GM12878 (cell line): ENCODE measurements at regions not wholly inside any gene's neighbourhood (a gene's known extent, or its start where the extent isn't known, plus 50 kb on each side); places are given as distances from the start of the nearest gene placed in this dataset.

Experiments used
- ATAC-seq: fragments of 200-7000 bp; cut with Tn5 transposase; 3 replicates; pipeline ENCODE4 v1.9.1; 2020; ENCODE audit warnings: mild to moderate bottlenecking, moderate library complexity
- BruUV-seq: library from RNA; stranded (reverse); fragments of 400-500 nt; replicated peaks from 2 replicates; lab custom pipeline; 2021; lab: Mats Ljungman, UMichigan
- CTCF ChIA-PET: fragments of 300-600 bp; sonication (Branson Sonifier 250); formaldehyde crosslinking; extraction: SDS; loops from one replicate; lab custom pipeline; 2021; ENCODE audit warnings: inconsistent platforms; lab: Yijun Ruan, JAX
- POLR2A ChIA-PET: fragments of 350-600 bp; formaldehyde crosslinking; extraction: SDS; loops from one replicate; lab custom pipeline; 2021; ENCODE audit warnings: inconsistent platforms; lab: Charles Lee
- RAD21 ChIA-PET: fragments of 300-600 bp; sonication (Branson Sonifier 250); formaldehyde crosslinking; loops from one replicate; lab custom pipeline; 2023; ENCODE audit warnings: antibody characterized with exemption; ENCODE audit not compliant: unreplicated experiment; lab: Charles Lee
- SMC1A ChIA-PET: fragments of 300-600 bp; sonication (Branson Sonifier 250); formaldehyde crosslinking; loops from one replicate; lab custom pipeline; 2023; ENCODE audit not compliant: unreplicated experiment, uncharacterized antibody; lab: Charles Lee
- DNase-seq: peaks from one replicate; pipeline ENCODE4 v3.0.0-alpha.2; 2011; ENCODE audit warnings: low read depth, low spot score
- FAIRE-seq: peaks from 3 replicates; lab custom pipeline; 2011; peaks lifted over from hg19 to GRCh38; lab: Jason Lieb, UNC
- H2AFZ ChIP-seq: 2 replicates; pipeline ENCODE4 v1.6.0; 2011; ENCODE audit warnings: low read depth, low read length, control low read depth; ENCODE audit not compliant: control insufficient read depth
- H3K27ac ChIP-seq: 2 replicates; pipeline ENCODE4 v1.5.1; 2011; ENCODE audit warnings: control low read depth; ENCODE audit not compliant: control insufficient read depth, insufficient read depth
- H3K27me3 ChIP-seq, 2 experiments: replicated peaks in 1 of 2; 2 replicates each; pipeline versions ENCODE4 v1.6.0 to v1.6.1; 2011; ENCODE audit warnings: low read length in 1 of 2; ENCODE audit not compliant: control insufficient read depth in 2 of 2, insufficient read depth in 2 of 2
- H3K36me3 ChIP-seq, 2 experiments: 2 replicates each; pipeline ENCODE4 v1.5.1; 2011; ENCODE audit warnings: low read length in 1 of 2; ENCODE audit not compliant: control insufficient read depth in 2 of 2, insufficient read depth in 2 of 2
- H3K4me1 ChIP-seq: 2 replicates; pipeline ENCODE4 v1.6.1; 2011; ENCODE audit warnings: mild to moderate bottlenecking, low read length, moderate library complexity, mixed read lengths; ENCODE audit not compliant: control insufficient read depth, insufficient read depth
- H3K4me2 ChIP-seq: 2 replicates; pipeline ENCODE4 v1.6.0; 2011; ENCODE audit warnings: control low read depth; ENCODE audit not compliant: control insufficient read depth, insufficient read depth
- H3K4me3 ChIP-seq: fragments of 200-600 bp; sonication (generic); 2 replicates; pipeline ENCODE4 v1.5.1; 2016
- H3K79me2 ChIP-seq: 2 replicates; pipeline ENCODE4 v1.6.0; 2011; ENCODE audit warnings: low read length; ENCODE audit not compliant: control insufficient read depth, insufficient read depth
- H3K9ac ChIP-seq: 2 replicates; pipeline ENCODE4 v1.8.0; 2011; ENCODE audit warnings: low read length, control low read depth, mixed read lengths; ENCODE audit not compliant: control insufficient read depth, insufficient read depth
- H3K9me3 ChIP-seq: replicated peaks from 3 replicates; pipeline ENCODE4 v1.5.1; 2011; ENCODE audit warnings: mild to moderate bottlenecking, low read length; ENCODE audit not compliant: control insufficient read depth, insufficient read depth
- H4K20me1 ChIP-seq: 2 replicates; pipeline ENCODE4 v1.6.0; 2011; ENCODE audit not compliant: control insufficient read depth, insufficient read depth
- ATF3 ChIP-seq: IDR thresholded peaks from 2 replicates; pipeline ENCODE4 v1.6.1; 2011; ENCODE audit warnings: low read depth, mild to moderate bottlenecking, low read length, moderate library complexity, borderline replicate concordance; ENCODE audit errors: extremely low read depth
- BCLAF1 ChIP-seq: fragments of 450-650 bp; IDR thresholded peaks from 2 replicates; pipeline ENCODE4 v1.6.1; 2017; ENCODE audit warnings: antibody characterized with exemption, mild to moderate bottlenecking, moderate library complexity
- CBX3 ChIP-seq: fragments of 200-600 bp; sonication (generic); IDR thresholded peaks from 2 replicates; pipeline ENCODE4 v1.6.1; 2016; ENCODE audit warnings: low read depth, borderline replicate concordance
- CBX5 ChIP-seq: sonication (generic); IDR thresholded peaks from 2 replicates; pipeline ENCODE4 v1.6.1; 2016; ENCODE audit warnings: low read depth, moderate library complexity, mild to moderate bottlenecking, inconsistent platforms
- EED ChIP-seq: sonication (generic); IDR thresholded peaks from 2 replicates; pipeline ENCODE4 v1.6.1; 2016; ENCODE audit warnings: antibody characterized with exemption, low read depth
- ETV6 ChIP-seq, 2 experiments: fragments of 450-650 bp in 1 of 2; IDR thresholded peaks in 1 of 2; conservative IDR thresholded peaks in 1 of 2; 2 replicates each; pipeline ENCODE4 v1.6.1; 2014; ENCODE audit warnings: antibody characterized with exemption in 1 of 2, borderline replicate concordance in 1 of 2, low read depth in 1 of 2, mild to moderate bottlenecking in 1 of 2, moderate library complexity in 1 of 2
- EZH2 ChIP-seq: IDR thresholded peaks from 2 replicates; pipeline ENCODE4 v1.6.1; 2012; ENCODE audit warnings: low read depth, mild to moderate bottlenecking, control low read depth, inconsistent platforms, low read length, borderline replicate concordance; ENCODE audit not compliant: control insufficient read depth
- KDM1A ChIP-seq: fragments of 200-600 bp; sonication (generic); IDR thresholded peaks from 2 replicates; pipeline ENCODE4 v1.6.1; 2016; ENCODE audit warnings: borderline replicate concordance
- PBX3 ChIP-seq: IDR thresholded peaks from 2 replicates; pipeline ENCODE4 v1.6.1; 2011; ENCODE audit warnings: mild to moderate bottlenecking, low read depth, low read length, moderate library complexity; ENCODE audit not compliant: insufficient replicate concordance
- POLR2AphosphoS2 ChIP-seq: IDR thresholded peaks from 2 replicates; pipeline ENCODE4 v1.6.1; 2011; ENCODE audit warnings: low read depth, mild to moderate bottlenecking, low read length, improper control_type of control experiment, moderate library complexity
- SP1 ChIP-seq: IDR thresholded peaks from one replicate; pipeline ENCODE4 v1.6.1; 2011; ENCODE audit warnings: low read depth, low read length
- SREBF2 ChIP-seq: IDR thresholded peaks from 2 replicates; pipeline ENCODE4 v1.6.1; 2012; ENCODE audit warnings: mild to moderate bottlenecking, low read length
- SRF ChIP-seq, 2 experiments: IDR thresholded peaks; 2 replicates each; pipeline ENCODE4 v1.6.1; 2011; ENCODE audit warnings: low read depth in 2 of 2, low read length in 2 of 2, mild to moderate bottlenecking in 1 of 2, moderate library complexity in 1 of 2
- TCF3 ChIP-seq: IDR thresholded peaks from 2 replicates; pipeline ENCODE4 v1.6.1; 2012; ENCODE audit warnings: low read depth, mild to moderate bottlenecking, low read length, borderline replicate concordance; ENCODE audit not compliant: insufficient read depth
- ZBED1 ChIP-seq: IDR thresholded peaks from 2 replicates; pipeline ENCODE4 v1.6.1; 2016; ENCODE audit warnings: borderline replicate concordance
- WGBS: methylation state at CpG from one replicate; pipeline ENCODE4 v1.1.6; 2016; ENCODE audit warnings: low lambda C conversion rate; ENCODE audit not compliant: insufficient replicate concordance, insufficient coverage; ENCODE audit errors: missing lambda C conversion rate; 5-methylcytosine and 5-hydroxymethylcytosine counted together
- in situ Hi-C: fragments of 300-500 bp; cut with MboI; formaldehyde crosslinking; loops from 9 replicates; pipeline ENCODE4 v1.14.3; 2018; ENCODE audit warnings: mixed read lengths
- intact Hi-C: fragments of 100-400 bp; cut with micrococcal nuclease; formaldehyde crosslinking; loops from one replicate; pipeline ENCODE4 v1.14.2; 2022; ENCODE audit not compliant: unreplicated experiment
- TF ChIP-seq, protein P1 (sequence below): fragments of 450-650 bp; IDR thresholded peaks from 2 replicates; pipeline ENCODE4 v1.6.1; 2016; ENCODE audit warnings: mild to moderate bottlenecking

DNA sequence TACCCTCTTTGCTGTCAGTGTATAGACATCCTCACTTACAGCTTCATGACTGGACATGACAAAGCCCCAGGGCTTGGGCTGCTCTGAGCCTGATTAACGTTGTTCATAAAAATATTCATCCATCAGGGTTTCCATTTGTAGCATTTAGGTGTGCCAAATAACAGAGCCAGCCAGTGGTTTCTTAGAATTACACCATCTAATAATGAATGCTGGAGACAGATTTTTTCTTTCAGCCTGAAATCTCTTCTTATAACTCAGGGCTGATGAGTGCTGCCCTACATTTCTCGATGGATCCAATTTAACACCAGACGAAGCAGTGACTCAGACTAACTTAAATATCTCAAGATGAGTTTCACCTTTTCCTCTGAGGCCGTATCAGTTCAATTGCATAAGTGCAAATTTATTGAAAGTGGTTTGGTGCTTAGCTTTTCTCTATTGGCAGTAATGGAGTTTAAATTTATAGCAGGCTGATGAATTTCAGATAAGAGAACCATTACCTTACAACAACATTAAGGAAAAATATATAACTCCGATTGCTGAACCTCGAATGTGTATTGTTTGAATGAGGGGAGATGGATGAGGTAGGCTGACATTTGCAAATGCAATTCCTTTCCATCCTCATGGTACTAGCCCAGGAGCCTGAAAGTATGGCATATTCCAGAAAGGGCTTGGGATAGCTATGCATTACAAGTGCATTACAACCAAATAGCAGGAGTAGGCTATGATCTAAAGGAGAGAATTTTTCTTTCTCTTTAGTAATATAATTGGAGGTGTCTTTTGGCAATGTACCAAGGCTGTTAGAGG lies 900.6 kb downstream of the KCNMA1 start (continued):
- no peak for TF ChIP-seq POLR2AphosphoS2
- no peak for TF ChIP-seq PBX3
- TF ChIP-seq EZH2: no peak

DNA sequence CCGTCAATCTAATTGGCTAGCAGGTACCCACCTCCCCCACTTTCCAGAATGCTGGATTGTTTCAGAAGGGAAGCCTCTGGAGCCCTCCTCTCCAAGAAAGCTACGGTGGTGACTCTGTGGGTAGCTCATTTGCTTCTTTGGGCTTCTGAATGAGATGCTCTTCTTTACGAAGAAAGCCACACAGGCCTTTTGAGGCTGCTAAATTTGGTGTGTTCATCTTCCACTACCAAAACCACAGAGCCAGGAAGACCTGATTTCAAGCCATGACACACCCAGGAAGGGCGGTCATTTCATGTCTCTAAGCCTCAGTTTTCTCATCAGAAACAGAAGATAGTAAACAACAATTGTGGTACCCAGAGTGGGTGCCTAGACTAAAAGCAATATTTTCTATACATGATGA lies 901.2 kb downstream of the KCNMA1 start:
- H3K4me3 ChIP-seq: no peak overlapping the region
- ChIA-PET RAD21 (no interaction called here), POLR2A (no interaction called here), CTCF (no interaction called here)
- H3K4me2 ChIP-seq: no peak overlapping the region
- no peaks in the 10 kb centered on the region; the same call in 2 of the 3 replicates for H3K9me3 ChIP-seq
- H3K9ac ChIP-seq: no peak overlapping the region
- DNase-seq (no peak), ATAC-seq (no peak), FAIRE-seq (no peak)
- intact Hi-C loops (no loop called here), in situ Hi-C loops (no loop called here)
- no peaks in the 10 kb centered on the region for H3K4me1 ChIP-seq
- H3K27me3 ChIP-seq: no peaks in the 10 kb centered on the region
- BruUV-seq: no TSS peak
- H3K36me3 ChIP-seq: no peaks in the 10 kb centered on the region
- H3K27ac ChIP-seq: no peak overlapping the region
- WGBS: 0% methylated on average over 4 of the region's 4 CpGs
- no peaks in the 10 kb centered on the region for H4K20me1 ChIP-seq
- H3K79me2 ChIP-seq: no peaks in the 10 kb centered on the region
- H2AFZ ChIP-seq: no peak overlapping the region
- TF ChIP-seq ZBED1: no peak
- no peak for TF ChIP-seq SP1
- no peak for TF ChIP-seq SREBF2
- no peak for TF ChIP-seq TCF3
- no peak for TF ChIP-seq CBX5
- no peak for TF ChIP-seq EED
- TF ChIP-seq ETV6 (conservative IDR thresholded peaks at IDR 0.05 in 1 of 2, IDR thresholded peaks at IDR 0.05 in 1 of 2; ENCODE audit: borderline replicate concordance in 1 of 2, low read depth in 1 of 2): no peak
- no peak for TF ChIP-seq BCLAF1
- TF ChIP-seq ATF3: no peak
- TF ChIP-seq KDM1A: no peak
- TF ChIP-seq SRF (IDR thresholded peaks at IDR 0.05; ENCODE audit: low read depth in 2 of 2, low read length in 2 of 2): no peak
- no peak for TF ChIP-seq CBX3
- TF ChIP-seq, protein P1, sequence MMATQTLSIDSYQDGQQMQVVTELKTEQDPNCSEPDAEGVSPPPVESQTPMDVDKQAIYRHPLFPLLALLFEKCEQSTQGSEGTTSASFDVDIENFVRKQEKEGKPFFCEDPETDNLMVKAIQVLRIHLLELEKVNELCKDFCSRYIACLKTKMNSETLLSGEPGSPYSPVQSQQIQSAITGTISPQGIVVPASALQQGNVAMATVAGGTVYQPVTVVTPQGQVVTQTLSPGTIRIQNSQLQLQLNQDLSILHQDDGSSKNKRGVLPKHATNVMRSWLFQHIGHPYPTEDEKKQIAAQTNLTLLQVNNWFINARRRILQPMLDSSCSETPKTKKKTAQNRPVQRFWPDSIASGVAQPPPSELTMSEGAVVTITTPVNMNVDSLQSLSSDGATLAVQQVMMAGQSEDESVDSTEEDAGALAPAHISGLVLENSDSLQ: no peak
- TF ChIP-seq, all 136 proteins: peak for 0
- SMC1A ChIA-PET: interaction anchor here (1.2 kb wide), 1 partner anchor 9 kb away, joined by 3 read pairs; no protein-coding TSS in a partner anchor
